T-helper 2 cell (primary cell): ENCODE measurements at regions not wholly inside any gene's neighbourhood (a gene's known extent, or its start where the extent isn't known, plus 50 kb on each side); places are given as distances from the start of the nearest gene placed in this dataset.

Source experiments
- DNase-seq, 5 experiments: peaks; one replicate each; pipeline versions ENCODE4 v3.0.0 to v3.0.0-alpha.2; 2012 to 2022

- DNase-seq = no peak
Observed at GRCh38 chr18:22628795-22629510, 211.2 kb upstream of the CTAGE1 start.

- no peak for DNase-seq
Observed at GRCh38 chr18:22630980-22631379, 213.3 kb upstream of the CTAGE1 start.

- no peak for DNase-seq
Observed at GRCh38 chr18:22632191-22632590, 214.5 kb upstream of the CTAGE1 start.

GRCh38 chr18:22634464-22634863, 216.7 kb upstream of the CTAGE1 start:
- DNase-seq = no peak

- no peak for DNase-seq
Observed at GRCh38 chr18:22637787-22638186, 220.1 kb upstream of the CTAGE1 start.

- DNase-seq = no peak
Observed at GRCh38 chr18:22639026-22639463, 221.3 kb upstream of the CTAGE1 start.

- no peak for DNase-seq
Observed at GRCh38 chr18:22639561-22639960, 221.8 kb upstream of the CTAGE1 start.

- no peak for DNase-seq
Observed at GRCh38 chr18:22640281-22640842, 222.6 kb upstream of the CTAGE1 start.

GRCh38 chr18:22641958-22642357, 224.2 kb upstream of the CTAGE1 start:
- no peak for DNase-seq

- no peak for DNase-seq
Observed at GRCh38 chr18:22643731-22644130, 226.0 kb upstream of the CTAGE1 start.

GRCh38 chr18:22650247-22650646, 232.5 kb upstream of the CTAGE1 start:
- no peak for DNase-seq

GRCh38 chr18:22657619-22658018, 239.9 kb upstream of the CTAGE1 start:
- no peak for DNase-seq

- no peak for DNase-seq
Observed at GRCh38 chr18:22658318-22658717, 240.6 kb upstream of the CTAGE1 start.

- no peak for DNase-seq
Observed at GRCh38 chr18:22663378-22663777, 245.7 kb upstream of the CTAGE1 start.

- DNase-seq = no peak
Observed at GRCh38 chr18:22666411-22666940, 248.8 kb upstream of the CTAGE1 start.

- DNase-seq = no peak
Observed at GRCh38 chr18:22667156-22667555, 249.4 kb upstream of the CTAGE1 start.

GRCh38 chr18:22667616-22668422, 250.1 kb upstream of the CTAGE1 start:
- DNase-seq = peak in 1 of 5 experiments; percentile 8

GRCh38 chr18:22668496-22668895, 250.8 kb upstream of the CTAGE1 start:
- no peak for DNase-seq

GRCh38 chr18:22670914-22671313, 253.2 kb upstream of the CTAGE1 start:
- DNase-seq = no peak

GRCh38 chr18:22673182-22673862, 255.6 kb upstream of the CTAGE1 start:
- no peak for DNase-seq

- no peak for DNase-seq
Observed at GRCh38 chr18:22674272-22674671, 256.6 kb upstream of the CTAGE1 start.

GRCh38 chr18:22675006-22675405, 257.3 kb upstream of the CTAGE1 start:
- DNase-seq = no peak

GRCh38 chr18:22676423-22676822, 256.7 kb upstream of the RBBP8 start:
- no peak for DNase-seq
